ENCODE measurements at regions not wholly inside any gene's neighbourhood (a gene's known extent, or its start where the extent isn't known, plus 50 kb on each side); places are given as distances from the start of the nearest gene placed in this dataset.

GRCh38 chr2:43105586-43106558 lies 120.5 kb downstream of the ZFP36L2 start:
- DNase-seq: peak; percentile 49

DNA sequence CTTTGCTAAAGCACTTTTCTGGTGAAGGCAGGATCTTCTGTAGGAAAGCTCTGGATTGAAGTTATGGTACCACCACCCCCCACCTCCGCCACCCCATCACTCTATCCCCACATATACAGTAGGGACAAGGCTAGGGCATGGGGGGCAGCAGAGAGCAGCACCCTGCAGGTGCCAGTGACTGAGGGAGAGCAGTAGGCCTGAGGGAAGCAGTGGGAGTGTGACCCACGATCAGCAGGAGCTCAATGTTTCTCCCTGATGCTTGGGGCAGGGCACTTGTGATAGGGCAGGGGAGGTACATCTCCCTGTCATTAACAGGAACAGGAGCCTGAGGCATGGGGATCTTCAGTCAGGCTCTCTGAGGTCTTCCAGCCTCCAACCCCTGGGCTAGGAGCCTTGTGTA lies 121.6 kb downstream of the ZFP36L2 start:
- no peak for DNase-seq

- no peak for DNase-seq
Observed at GRCh38 chr2:43104106-43104505, 122.3 kb downstream of the ZFP36L2 start.

DNA sequence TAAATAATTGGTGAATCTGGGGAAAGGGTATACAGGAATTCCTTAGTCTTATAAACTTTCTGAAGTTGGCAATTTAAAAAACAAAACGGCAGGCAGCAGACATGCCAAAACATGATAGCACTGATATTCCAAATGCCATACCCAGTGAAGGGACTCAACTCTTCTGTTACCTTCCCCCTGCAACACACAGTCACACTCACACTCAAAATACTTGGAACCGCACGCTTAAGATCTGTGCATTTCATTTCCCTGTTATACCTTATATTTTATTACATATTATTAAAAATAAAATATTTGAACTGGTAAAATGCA lies 123.4 kb downstream of the ZFP36L2 start:
- no peak for DNase-seq

DNA sequence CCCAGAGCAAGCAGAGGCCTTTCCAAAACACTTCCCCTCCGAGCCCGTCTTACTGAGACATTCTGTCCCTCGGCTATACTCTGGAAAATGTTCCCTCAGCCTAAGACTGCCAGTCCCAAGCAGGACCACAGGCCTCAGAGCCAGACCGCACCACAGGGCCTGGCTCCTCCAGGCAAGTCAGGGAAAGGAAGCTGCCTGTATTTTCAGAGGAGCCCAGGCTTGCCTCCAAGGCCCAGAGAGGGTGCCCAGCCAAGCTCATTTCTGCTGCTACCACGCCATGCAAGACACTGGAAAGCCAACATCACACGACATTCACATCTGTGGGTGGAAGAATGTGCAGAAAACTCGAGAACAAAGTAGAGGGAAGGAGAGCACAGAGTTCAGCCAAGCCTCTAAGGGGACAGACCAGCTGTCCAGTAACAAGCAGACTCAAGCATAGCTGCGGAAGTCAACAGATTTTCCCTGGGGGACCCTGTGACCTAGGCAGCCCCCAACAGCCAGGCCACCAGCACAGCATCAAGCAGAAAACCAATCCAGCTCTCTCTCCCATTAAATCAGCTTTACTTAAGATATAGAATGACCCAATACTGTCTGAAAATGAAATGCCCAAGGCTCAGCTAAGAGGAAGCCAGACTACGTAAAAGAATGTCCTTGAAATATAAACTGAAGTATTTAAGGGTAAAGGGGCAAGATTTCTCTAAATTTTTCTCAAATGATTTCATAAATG lies 123.9 kb downstream of the ZFP36L2 start:
- peak; percentile 34 for DNase-seq

DNA sequence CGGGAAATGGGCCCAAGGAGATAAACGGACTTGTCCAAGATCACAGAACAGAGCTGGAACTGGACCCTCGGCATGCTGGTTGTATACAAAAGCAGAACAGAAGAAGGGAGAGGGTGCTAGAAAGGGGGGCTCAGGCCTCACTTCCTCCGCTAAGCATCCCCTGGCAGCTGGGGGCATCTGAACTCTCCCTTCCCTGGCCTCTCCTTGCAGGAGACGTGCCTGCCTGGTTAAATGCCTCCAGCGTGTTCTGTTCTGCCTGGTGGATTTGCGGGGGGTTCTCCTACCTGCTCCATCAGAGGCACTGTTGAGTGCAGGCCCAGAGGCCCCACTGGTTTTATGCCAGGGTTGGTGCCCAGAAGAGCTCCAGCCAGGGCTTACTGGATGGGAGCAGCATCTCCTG lies 124.7 kb downstream of the ZFP36L2 start:
- DNase-seq: no peak

GRCh38 chr2:43100883-43101662 lies 125.3 kb downstream of the ZFP36L2 start:
- peak; percentile 47 for DNase-seq

GRCh38 chr2:43100362-43100882 lies 126.0 kb downstream of the ZFP36L2 start:
- DNase-seq: no peak

DNA sequence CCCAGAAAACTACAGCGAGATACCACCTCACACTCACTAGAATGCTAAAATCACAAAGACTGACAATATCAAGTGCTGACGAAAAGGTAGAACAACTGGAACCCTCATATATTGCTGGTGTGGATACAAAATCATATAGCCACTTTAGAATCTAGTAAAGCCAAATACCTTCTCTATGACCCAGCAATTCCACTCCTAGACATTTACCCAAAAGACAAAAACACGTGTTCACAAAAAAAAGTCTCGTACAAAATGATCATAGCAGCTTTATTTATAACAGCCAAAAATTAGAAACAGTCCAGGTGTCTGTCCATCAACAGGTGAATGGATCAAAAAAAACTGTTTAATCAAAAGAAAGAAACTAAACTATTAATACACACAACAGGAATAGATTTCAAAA lies 126.6 kb downstream of the ZFP36L2 start:
- DNase-seq: no peak

- DNase-seq: no peak
Observed at GRCh38 chr2:43098539-43098938, 127.9 kb downstream of the ZFP36L2 start.

GRCh38 chr2:43097644-43098408 lies 128.6 kb downstream of the ZFP36L2 start:
- DNase-seq: no peak

GRCh38 chr2:43095533-43096295 lies 130.7 kb downstream of the ZFP36L2 start:
- no peak for DNase-seq

GRCh38 chr2:43092520-43093179 lies 133.8 kb downstream of the ZFP36L2 start:
- DNase-seq: no peak

- DNase-seq: no peak
Observed at GRCh38 chr2:43090317-43090716, 136.1 kb downstream of the ZFP36L2 start.

DNA sequence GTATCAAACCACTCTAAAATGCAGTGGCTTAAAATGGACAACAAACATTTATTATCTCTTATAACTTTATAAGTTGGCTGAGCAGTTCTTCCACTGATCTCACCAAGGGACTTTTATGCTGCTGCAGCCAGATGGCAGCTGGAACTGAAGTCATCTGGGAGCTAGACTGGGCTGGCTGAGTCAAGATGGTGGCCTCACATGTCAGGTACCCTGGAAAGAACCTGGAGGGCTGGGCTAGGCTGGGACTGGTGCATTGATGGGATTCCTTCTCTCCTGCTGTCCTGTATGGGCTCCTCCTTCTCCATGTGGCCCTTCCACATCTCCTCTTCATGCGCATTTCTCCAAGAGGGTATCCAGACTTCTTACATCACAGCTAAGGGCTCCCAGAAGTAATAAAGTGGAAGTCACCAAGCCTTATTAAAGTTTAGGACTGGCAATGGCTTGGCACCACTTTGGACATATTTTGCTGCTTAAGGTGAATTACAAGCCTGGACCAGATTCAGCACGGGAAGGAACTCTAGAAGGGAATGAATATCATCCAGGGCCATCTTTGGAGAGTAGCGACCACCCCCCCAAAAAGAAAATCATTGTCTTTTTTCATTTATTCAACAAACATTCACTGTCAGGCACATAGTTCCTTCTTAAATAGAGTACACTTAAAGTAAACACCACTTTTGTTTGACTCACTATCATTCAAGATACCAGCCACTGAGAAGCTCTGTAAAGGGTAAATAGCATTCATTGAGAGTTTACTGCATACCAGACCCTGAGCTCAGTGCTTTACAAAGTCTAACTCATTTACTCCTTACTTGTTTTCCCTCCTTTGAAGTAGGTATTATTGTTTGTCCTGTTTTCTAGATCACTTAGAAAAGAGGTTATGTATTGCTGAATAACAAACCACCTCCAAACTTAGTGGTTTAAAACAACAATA lies 138.0 kb downstream of the ZFP36L2 start:
- DNase-seq: peak; percentile 67

GRCh38 chr2:43087413-43087812 lies 139.0 kb downstream of the ZFP36L2 start:
- DNase-seq: no peak

DNA sequence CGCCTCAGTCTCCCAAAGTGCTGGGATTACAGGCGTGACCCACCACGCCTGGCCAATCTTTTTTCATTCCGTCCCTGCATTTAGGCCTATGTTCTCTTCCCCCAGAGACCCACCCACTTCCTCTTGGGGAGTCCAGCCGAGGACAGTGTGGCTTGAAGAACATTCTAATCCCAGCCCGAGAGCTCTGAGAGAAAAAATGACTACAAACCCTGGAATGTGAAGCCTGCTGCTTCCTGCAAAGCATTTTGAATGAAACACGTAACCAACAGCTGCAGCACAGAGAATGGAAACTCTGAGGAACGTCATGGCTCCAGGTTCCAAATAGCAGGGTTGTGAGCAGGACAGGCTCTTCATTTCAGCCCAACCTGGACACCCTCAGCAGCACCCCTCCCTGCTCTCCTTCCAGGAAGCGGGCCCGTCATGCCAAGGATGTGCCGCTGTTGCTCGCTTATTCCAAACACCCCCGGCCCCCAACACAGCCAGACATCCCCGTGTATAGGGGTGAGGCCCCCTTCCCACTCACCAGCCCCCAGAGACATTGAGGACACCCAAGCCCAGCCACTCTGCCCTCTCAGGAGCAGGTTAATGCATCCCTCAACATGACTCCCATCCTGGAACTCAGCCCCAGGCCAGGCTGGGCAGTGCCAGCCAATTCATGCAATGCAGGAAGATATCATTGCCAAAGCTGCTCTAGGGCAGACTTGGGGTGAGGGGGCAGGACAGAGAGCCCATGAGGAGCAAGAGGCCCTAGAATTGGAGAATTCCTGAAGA lies 139.8 kb downstream of the ZFP36L2 start:
- peak; percentile 100 for DNase-seq

DNA sequence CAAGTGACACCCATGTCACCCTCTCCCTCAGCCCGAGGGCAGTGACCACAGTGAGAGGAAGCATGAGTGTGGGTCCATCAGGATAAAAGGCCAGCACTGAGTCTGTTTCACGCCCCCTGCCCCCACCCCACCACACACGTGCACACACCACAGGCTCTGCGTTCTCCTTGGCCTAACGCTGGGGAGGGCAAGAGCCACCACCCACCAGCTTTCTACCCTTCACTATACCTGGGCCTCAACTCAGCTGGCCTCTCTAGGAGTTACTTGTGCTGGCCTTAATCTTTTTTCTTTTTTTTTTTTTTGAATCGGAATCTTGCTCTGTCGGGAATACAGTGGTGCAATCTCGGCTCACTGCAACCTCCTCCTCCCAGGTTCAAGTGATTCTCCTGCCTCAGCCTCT lies 140.5 kb downstream of the ZFP36L2 start:
- DNase-seq: no peak

- DNase-seq: no peak
Observed at GRCh38 chr2:43085505-43085904, 140.9 kb downstream of the ZFP36L2 start.

All from fibroblast of skin of back (primary cell).